ENCODE measurements at regions not wholly inside any gene's neighbourhood (a gene's known extent, or its start where the extent isn't known, plus 50 kb on each side); places are given as distances from the start of the nearest gene placed in this dataset.

DNA sequence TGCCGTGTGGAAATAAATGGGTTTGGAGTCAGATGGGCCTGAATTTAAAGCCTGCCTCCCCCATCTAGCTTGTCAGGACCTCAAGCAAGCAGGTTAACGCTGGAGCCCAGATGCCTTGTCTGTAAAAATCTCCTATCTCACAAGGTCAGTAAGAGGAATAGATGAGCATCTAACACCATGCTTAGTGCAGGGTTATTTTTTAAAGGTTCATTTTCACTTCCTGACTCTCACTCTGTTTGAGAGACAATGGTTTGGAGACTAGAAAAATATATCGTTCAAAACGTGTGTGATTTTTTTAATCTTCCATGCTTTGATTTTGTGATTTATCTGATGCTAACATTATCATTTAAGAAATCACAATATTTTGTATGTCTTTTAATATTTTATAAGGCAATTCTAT lies 114.0 kb upstream of the TAB2 start:
- ChIA-PET CTCF (ENCODE audit: partially characterized antibody) (interaction anchor here (0.9 to 1.6 kb wide), 2 partner anchors 14 to 88 kb away, joined by 4 to 6 read pairs; no protein-coding TSS in a partner anchor), POLR2A (ENCODE audit: partially characterized antibody) (no interaction called here)
- Histone ChIP-seq H3K4me2 (ENCODE audit: insufficient read depth in 1 of 2, low read depth in 2 of 2, low read length in 2 of 2) (no peak overlapping the region), H3K27me3 (replicated peaks in 1 of 4; ENCODE audit: control insufficient read depth in 3 of 4, extremely low read depth in 1 of 4, insufficient read depth in 3 of 4, low read length in 3 of 4) (no peaks in the 10 kb centered on the region), H3K4me1 (replicated peaks in 1 of 4; ENCODE audit: control insufficient read depth in 3 of 4, insufficient read depth in 4 of 4, low read length in 3 of 4) (peaks cover 0 to 2% (median 0%) of the 10 kb centered on the region in 4 experiments; a peak in 2 of 7 replicates), H2AK5ac (ENCODE audit: low read depth, low read length) (no peak overlapping the region), H3K4ac (replicated peaks; ENCODE audit: insufficient read length, low read depth, low read length) (no peak overlapping the region), H3K9me3 (ENCODE audit: insufficient read depth in 2 of 2, low read depth in 1 of 2, low read length in 1 of 2) (no peaks in the 10 kb centered on the region), H4K5ac (ENCODE audit: insufficient read length, low read depth, low read length) (no peak overlapping the region), H4K91ac (replicated peaks; ENCODE audit: insufficient read length, low read length) (no peak overlapping the region), H3K27ac (ENCODE audit: low read depth, low read length) (no peak overlapping the region), H2BK15ac (ENCODE audit: low read length) (no peak overlapping the region), H3K79me1 (ENCODE audit: low read depth, low read length) (no peaks in the 10 kb centered on the region), H2BK20ac (ENCODE audit: low read length) (no peak overlapping the region), H3K56ac (replicated peaks; ENCODE audit: insufficient read length, low read depth, low read length) (no peak overlapping the region), H3K18ac (ENCODE audit: extremely low read depth, low read length) (no peak overlapping the region), H3K23me2 (ENCODE audit: low read depth, low read length) (no peaks in the 10 kb centered on the region), H2BK12ac (ENCODE audit: low read depth, low read length) (no peak overlapping the region), H3K4me3 (ENCODE audit: extremely low read depth in 1 of 4, insufficient read depth in 2 of 4, low read depth in 3 of 4, low read length in 4 of 4) (no peak overlapping the region), H3K14ac (ENCODE audit: insufficient read length) (no peak overlapping the region), H3K79me2 (ENCODE audit: control insufficient read depth in 1 of 2, insufficient read depth in 2 of 2, low read length in 2 of 2) (no peaks in the 10 kb centered on the region), H3K9ac (replicated peaks in 1 of 4; ENCODE audit: extremely low read depth in 1 of 4, low read depth in 3 of 4, low read length in 3 of 4) (no peak overlapping the region), H4K20me1 (replicated peaks in 1 of 2; ENCODE audit: control insufficient read depth in 1 of 2, insufficient read depth in 2 of 2, low read length in 2 of 2) (no peaks in the 10 kb centered on the region), H3K36me3 (ENCODE audit: control insufficient read depth in 2 of 4, insufficient read depth in 4 of 4, low read length in 3 of 4) (no peaks in the 10 kb centered on the region), H2BK120ac (replicated peaks; ENCODE audit: low read depth, low read length) (no peak overlapping the region), H2AFZ (ENCODE audit: low read length) (no peak overlapping the region), H4K8ac (ENCODE audit: extremely low read depth, insufficient read depth, low read length) (no peak overlapping the region), H3K23ac (ENCODE audit: insufficient read length) (no peak overlapping the region), H2BK5ac (ENCODE audit: low read depth, low read length) (no peak overlapping the region)
- 90% methylated on average over 4 of the region's 4 CpGs; no CpG with 5 or more reads in 1 of the 2 experiments for WGBS, 2 experiments (ENCODE audit: extremely low coverage in 1 of 2, insufficient coverage in 1 of 2, insufficient read length in 1 of 2, insufficient replicate concordance in 2 of 2, low coverage in 1 of 2, low lambda C conversion rate in 2 of 2, missing lambda C conversion rate in 1 of 2)
- FAIRE-seq: no peak
- DNase-seq (ENCODE audit: low read depth in 1 of 2, low spot score in 2 of 2): no peak
- no peak for TF ChIP-seq SIX5 (IDR thresholded peaks at IDR 0.05; ENCODE audit: low read depth, low read length)

Measured in H1 (cell line).